ENCODE measurements at regions not wholly inside any gene's neighbourhood (a gene's known extent, or its start where the extent isn't known, plus 50 kb on each side); places are given as distances from the start of the nearest gene placed in this dataset.

DNA sequence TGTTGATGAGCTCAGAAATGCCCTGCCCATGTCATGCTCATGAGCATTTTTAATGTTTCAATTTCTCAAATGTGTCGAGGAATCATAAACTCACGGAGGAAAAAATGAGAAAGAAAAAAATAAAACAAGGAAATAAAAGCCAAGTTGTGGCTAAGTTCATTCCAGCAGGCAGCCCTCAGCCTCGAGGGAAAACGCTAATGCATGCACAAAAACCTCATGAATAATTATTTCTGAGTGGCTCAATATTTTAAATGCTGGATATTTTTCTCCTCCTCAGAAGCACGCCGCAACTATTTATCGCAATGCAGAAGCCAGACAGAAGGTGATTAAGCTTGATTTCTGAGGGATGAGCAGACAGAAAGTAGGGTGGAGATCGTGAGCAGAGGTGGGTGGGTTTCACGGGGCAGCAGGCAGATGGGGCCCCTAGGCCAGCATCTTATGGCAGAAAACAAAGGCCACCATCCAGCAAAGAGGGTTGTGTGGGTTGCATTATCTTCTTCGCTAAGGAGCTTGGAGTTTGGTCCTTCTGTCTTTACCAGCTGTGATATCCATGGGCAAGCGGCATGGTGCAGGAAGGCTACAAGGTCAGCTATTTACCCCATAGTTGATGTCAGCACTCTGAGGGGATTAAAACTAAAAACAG, 151.5 kb upstream of the LRFN2 start:
- DNase-seq: no peak

DNA sequence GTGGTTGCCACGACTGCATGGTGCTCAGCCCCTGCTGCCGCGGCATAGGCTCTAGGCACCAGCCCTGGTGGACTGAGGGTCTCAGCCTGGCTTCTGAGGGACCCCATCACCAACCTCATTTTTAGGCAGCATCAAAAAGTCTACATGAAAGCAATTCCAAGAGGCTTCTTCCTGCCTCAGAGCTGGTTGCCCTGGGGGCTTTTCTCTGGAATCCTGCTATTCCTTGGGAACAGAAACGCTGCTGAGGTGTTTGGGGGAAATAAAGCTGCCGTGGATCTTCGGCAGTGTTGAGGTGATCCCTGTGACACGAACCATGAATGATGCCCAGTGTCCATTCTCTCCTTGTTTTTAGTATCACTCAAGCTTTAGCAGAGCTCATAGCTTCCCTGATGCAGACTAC, 148.4 kb upstream of the LRFN2 start:
- DNase-seq: no peak

DNA sequence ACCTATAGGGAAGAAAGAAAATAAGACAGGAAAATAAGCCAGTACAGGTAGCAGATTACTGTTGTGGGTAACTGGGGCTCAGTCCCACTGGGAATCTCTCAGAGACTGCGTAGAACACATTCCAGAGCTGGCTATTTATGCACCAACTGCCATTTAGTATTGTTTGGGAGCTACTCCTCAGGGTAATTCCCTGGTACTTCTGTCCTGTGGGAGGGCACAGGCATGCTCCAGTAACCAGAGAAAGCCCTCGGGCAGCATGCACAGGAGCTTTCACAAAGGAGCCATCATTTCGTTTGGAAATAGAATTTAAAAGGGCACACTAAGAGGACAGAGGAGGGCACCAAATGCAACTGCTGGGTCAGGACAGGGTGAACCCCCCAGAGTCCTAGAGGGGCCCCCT, 148.0 kb upstream of the LRFN2 start:
- DNase-seq: no peak

DNA sequence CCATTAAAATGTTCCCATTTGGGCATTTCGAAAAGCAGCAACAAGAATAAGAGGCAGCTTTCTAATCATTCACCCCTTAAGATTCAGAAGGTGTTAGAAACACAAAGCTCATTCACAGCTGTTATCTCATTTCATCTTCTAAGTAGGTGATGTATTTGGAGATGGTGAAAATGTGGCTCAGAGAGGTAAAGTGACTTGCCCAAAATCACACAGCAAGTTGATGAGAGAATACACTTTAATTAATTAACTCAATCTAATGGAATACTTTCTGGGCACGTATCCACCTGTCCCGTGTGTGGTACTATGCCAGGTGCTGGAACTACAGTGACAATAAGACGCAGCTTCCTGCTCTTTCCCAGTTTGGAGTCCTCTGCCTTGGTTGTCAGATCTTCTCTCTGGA, 147.4 kb upstream of the LRFN2 start:
- DNase-seq: no peak

DNA sequence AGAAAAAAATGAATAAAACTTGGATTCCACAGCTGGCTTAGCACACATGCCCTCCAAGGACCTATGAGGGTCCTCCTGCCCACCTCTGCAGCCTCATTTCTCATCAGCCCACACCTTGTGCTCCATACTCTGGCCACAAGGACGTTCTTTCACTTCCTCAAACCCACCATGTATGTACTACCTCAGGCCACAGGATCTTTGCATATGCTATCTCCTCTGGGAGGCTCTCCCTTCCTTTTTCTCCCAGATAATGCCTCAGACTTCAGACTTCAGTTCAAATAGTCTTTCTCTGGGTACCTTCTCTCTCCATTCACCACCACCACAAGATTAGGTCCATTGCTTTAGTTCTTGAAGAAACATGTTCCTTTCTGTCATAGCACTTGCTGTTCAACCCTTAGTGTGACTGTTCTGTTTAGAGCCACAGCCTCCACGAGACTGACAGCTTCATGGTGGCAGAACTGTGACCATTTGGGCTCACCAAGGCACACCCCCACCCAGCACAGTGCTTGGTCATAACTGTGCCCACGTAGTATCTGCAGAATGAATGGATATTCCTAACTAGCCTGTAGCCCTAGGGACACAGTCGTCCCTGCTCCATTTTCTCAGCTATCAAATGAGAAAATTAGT, 146.7 kb upstream of the LRFN2 start:
- DNase-seq: no peak

DNA sequence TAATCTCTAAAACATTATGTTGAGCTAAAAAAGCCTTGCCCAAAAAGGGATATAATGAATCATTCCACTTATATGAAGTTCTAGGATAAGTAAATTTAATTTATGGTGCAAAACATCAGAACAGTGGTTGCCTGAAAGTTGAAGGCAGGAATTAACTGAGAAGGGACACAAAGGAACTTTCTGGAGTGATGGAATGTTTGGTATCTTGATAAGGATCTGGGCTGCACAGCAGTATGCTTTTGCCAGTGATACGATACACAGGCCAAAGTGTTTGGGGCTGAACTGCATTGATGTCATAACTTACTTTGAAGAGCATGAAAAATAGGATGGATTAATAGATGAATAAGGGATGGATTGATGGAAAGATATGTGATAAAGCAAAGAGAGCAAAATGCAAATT, 146.1 kb upstream of the LRFN2 start:
- DNase-seq: no peak

DNA sequence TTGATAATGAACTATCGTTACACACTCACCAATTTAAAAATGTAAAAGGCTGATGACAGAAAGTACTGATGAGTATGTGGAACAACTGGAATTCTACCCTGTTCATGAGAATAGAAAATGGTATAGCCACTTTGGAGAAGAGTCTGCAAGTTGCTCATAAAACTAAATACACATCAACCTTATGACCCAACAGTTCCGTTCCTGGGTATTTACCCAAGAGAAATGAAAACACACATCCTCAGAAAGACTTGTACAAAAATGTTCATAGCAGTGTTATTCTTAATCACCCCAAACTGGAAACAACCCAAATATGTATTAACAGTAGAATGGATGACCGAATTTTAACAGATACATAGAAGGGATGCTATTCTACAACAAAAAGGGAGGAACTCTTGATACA, 145.7 kb upstream of the LRFN2 start:
- DNase-seq: no peak

DNA sequence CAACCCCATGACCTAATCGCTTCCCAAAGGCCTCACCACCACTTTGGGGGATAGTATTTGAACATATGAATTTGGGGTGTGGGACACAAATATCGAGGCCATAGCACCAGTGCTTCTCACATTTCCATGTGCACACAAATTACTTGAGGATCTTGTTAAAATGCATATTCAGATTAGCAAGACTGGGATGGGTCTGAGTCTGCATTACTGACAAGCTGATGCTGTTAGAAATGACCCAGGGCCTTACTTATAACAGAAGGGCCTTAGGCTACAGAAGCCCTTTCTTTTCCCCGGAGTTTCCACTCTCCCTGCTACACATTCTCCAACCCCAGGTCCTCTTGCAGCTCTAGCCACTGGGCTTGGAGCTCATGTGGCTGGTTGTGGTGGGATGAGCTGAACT, 141.5 kb upstream of the LRFN2 start:
- DNase-seq: no peak

DNA sequence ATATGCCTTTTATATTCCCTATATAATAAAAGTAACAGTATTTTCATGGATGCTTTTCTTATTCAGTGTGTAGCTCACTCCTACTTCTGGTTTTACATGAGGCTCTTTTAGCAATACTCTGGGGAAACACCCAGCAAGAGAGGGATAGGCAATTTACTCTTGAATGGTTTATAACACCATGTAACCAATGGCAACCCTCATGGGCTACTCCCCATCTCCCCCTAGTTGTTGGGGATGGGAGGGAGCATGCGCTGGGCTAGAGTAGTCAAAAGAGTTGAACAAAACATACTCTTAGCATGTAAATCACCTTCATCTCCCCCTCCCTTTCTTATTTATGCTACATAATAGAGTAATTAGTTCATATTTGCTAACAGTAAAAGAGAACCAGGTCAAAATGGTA, 140.1 kb upstream of the LRFN2 start:
- DNase-seq: no peak

DNA sequence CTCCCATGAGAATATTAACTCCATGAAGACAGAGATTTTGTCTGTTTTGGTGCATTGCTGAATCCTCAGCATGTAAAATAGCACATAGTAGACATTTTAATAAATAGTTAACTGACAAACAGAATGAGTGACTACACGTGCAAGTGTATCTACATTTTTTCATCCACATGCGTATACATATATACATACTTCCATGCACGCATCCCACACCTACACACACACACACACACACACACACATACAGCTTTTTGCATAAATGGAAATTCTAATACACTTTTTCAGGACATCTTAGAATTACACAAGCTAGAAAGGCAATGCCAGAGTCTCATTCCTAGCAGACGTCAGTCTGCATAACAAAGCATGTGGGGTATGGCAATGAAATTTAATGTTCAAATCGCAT, 139.7 kb upstream of the LRFN2 start:
- no peak for DNase-seq

DNA sequence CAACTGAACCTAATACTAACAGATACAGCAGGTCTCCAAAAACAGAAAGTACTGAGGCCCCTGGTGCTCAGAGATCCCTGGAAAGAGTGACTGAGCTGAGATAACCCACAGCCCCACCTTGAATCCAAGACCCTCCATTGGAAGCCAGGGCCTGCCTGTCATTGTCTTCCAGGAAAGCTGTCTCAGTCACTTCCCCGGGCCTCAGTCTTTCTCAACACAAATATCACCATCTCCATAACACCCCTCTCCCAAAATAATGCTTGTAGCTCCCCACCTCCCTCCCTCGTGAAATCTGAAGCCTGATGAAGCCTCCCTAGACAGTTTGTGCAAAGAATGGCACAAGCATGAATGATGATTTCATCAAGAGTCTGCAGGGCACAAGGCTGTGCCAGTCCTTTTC, 138.2 kb upstream of the LRFN2 start:
- DNase-seq: no peak

DNA sequence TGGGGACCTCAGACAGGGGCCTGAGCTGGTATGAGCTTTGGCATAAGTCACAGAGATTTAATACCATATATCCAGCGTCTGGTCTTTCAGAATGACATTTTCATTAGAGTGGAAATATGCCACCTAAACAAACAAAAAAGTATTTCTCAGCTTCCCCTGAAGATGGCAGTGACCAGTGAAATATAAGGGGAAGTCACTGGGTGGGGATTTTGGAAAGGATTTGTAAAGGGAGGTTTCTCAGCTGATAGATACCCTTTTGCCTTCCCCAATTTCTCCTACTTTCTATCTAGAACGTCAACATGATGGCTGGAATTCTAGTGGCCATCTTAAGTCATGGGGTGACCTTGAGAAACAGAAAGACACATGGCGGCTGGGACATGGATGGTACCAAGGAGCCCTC, 137.7 kb upstream of the LRFN2 start:
- DNase-seq: no peak

DNA sequence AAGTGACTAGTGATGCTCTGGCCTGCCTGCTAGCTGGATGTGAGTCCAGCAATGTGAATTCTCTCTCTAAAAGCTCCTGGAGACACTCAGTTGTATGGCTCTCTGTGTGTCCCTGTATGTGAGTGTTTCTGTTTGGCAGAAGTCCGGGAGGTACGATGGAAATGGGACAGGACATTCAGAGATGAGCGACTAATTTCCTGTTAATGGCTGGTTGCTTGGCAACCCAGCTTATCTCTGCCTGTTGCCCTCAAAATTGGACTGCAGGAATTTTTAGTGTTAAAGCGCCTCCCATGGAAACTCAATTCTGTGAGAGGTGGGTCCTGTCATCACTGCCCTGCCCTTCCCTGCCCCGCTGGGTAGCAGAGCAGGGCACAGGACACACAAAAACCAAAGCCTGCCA, 136.8 kb upstream of the LRFN2 start:
- DNase-seq: no peak

DNA sequence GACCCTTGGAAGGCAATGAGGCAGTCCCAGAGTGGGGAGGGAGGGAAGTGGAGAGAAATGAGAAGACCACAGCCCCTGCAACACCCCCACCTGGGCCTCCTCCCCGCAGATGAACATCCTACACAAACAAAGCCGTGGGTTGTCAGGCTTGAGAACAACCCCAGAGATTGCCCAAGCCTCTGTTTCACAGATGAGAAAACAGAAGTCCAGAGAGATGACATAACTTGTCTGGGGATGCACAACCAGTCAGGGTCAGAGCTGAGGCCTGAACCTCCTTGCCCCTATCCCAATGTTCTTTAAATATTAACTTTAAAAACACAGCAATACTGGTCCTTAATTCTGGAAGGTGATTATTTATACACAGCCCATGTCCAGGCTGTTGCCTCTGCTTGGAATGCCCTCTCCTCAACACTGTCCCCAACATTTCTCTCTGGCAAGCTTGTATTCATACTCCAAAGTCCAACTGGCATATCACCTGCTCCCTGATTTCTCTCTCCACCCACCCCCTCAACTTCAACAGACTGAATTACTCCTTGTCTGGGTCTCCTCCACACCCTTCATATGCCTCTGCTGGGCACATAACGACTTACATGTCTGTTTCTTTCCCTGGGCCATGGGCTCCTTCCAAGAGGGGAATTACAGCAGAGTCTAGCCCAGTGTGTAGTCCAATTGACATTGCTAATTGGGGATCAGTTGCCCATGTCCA, 135.5 kb upstream of the LRFN2 start:
- no peak for DNase-seq

DNA sequence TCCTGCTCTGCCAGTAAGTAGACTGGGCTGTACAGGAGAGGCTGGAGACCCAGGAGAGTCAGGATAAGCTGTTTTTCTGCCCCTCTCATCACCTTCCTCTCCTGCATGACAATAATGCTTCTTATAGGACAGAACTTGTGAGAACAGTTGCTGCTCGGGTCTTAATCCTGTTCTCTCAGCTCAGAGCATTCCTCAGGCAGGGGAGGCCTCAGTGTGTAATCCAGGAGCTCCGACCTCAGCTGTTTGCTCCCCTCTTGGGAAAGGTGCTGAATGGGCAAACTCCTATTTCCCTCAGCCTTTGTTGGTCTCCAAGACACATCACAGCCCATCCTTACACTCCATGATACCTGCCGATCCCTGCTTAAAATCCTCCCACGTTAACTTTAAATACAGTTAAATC, 134.9 kb upstream of the LRFN2 start:
- no peak for DNase-seq

DNA sequence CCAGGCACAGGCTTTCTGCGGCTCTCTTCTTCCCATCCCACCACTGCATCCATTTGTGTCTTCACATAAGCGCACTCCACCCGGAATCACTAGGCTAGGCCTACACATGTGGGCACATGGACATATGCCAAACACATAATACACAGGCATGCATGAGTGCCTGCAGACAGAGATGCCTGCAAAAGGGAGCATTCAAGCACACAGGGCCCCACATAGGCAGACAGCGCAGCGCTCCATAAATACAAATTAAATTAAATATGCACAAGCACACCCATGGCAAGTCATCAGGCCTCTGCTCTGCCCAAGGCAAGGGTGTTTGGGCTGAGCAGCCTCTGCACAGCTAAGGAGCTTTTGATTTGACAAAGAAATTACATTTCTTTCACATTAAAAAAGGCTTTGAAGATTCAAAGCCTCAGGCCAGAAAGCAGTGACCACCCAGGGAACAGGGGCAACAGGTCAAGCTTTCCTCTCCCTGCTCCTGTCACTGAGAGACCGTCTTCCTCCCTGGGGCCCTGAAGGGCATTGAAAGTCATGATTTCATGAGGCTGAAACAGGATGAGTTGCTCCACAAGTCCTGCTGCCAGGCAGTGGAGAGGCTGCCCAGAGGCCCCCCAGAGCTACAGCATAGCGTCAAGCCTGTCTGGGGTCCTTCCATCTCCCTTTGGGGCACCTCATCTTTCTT, 134.2 kb upstream of the LRFN2 start:
- DNase-seq: no peak

DNA sequence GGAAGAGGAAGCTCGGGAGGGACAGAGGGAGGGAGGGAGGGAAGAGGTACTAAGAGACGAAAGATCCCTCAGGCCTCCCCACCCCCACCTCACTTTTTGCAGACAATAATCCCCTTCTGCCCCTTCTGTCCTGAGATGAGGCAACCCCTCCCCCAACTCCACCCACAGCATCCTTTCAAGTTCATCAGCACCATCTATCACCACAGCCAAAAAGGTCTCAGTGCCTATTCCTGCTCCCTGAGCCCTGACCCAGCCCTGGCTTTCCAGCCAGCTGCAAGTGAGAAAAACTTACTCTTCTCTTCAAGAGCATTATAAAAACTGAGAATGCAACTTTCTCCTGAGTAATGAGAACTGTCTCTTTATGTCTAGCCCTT, 133.2 kb upstream of the LRFN2 start:
- no peak for DNase-seq

DNA sequence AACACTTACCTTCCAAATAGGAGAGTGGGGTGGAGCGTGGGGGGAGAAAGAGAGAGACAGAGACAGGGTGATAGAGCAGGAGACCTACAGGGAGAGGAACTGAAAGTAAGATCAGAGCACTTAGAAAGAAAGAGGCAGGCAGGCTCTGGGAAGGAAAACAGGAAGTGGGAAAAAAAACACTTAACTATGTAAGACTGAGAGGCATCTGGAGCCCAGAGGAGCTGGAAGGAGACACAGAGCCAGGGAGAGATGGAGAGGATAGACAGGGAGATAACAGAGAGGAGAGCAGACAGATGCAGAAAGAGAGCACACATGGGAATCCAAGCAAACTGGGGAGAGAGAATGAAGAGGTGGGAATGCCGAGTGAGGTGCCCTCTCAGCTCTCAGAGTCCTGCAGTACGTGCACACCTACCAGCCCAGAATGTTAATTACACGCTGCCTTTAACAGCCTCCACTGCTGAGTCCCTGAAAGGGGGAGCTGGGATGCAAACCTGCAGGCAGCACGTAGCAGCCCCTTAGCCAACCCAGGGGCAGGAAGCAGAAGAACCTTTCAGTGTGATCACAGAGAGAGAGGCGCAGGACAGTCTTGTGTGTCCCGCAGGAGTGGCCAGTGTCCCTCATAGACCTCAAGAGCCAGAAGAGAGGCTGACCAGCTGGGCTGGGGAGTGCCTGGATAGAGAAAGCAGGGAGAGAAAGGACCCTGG, 132.7 kb upstream of the LRFN2 start:
- no peak for DNase-seq

DNA sequence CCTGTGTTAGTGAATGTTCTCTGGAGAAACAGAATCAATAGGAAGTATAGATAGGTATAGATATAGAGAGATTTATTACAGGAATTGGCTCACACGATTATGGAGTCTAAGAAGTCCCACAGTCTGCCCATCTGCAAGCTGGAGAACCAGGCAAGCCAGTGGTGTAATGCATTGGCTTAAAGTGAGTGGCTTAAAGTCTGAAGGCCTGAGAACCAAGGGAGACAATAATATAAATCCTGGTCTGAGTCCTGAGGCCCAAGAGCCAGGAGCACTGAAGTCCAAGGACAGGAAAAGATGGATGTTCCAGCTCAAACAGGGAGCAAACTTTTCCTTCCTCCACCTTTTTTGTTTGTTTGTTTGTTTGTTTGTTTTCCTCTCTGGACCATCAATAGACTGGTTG, 131.2 kb upstream of the LRFN2 start:
- no peak for DNase-seq

DNA sequence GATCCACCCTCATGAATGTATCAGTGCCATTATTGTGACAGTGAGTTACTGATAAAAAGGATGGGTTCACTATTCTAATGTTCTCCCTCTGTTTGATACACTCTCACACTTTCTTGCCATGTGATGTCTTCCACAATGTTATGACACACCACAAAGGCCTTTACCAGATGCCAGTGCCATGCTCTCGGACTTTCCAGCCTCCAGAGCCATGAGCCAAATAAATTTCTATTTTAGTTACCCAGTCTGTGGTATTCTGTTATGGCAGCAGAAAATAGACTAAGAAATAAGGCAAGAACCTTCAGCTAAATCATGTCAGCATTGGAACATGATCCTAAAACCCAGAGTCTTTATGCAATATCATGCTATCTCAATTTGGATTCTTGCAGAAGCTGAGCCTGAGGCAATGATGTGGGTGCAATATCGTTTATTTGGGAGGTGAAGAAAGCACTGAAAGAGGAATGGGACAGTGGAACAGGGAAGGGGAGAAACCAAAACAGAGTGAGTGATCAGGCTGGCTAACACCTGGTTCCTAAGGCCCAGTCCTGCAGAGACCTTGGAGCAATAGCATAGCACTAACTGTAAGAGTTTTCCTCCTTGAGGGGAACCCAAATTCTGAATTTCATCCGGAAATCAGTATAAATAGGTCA, 130.4 kb upstream of the LRFN2 start:
- no peak for DNase-seq

DNA sequence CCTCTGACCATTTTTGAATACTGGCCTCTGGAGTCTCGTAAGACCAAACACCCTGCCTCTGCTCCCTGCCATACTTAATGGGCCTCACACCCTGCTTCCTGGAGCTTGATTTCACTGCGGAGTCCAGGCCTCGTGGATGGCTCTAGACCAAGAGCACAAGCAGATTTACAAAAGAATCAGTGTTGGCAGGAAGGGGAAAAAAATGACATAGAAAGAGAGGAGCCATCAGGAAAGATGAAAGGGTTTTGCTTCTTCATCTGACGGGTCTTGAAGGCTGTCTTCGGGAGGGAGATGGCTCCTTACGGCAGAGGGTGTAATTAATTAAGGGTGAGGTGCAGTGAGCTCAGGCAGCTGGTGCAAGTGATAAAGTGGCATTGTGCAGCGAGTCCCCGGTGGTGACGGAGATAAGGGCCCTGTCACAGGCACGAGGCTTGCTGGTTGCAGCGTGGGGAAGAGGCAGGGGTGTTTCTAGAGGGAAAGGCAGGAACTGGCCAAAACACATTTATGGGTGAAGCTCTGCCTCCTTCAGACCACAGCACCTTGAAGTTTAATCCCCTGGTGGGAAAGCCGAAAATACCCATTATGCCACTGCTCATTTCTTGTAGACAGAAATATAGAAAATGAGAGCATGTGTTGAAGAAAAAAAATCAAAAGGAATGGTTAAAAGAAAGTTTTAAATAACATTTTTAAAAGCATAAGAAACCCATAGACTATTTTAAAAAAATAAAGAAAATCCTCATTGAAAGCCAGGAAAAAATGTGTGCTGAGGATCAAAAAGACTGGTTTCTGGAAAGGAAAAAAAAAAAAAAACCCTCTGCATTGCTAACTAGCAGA, 128.6 kb upstream of the LRFN2 start:
- DNase-seq: no peak
